Lower leg skin (tissue), 3 donors: ENCODE measurements at regions not wholly inside any gene's neighbourhood (a gene's known extent, or its start where the extent isn't known, plus 50 kb on each side); places are given as distances from the start of the nearest gene placed in this dataset.

ENCODE experiments used
- POLR2A ChIP-seq, 2 donors: fragments of 450-650 bp; IDR thresholded peaks; one replicate each; pipeline ENCODE4 v1.6.1; 2016 to 2017; ENCODE audit warnings: antibody characterized with exemption in 2 of 2, mild to moderate bottlenecking in 1 of 2, moderate library complexity in 1 of 2
- TF ChIP-seq, protein P1 (sequence below), 3 donors: fragments of 450-650 bp; IDR thresholded peaks; one replicate each; pipeline ENCODE4 v1.5.1; 2016; ENCODE audit warnings: antibody characterized with exemption in 3 of 3, mild to moderate bottlenecking in 3 of 3, moderate library complexity in 2 of 3

- TF ChIP-seq, protein P1, sequence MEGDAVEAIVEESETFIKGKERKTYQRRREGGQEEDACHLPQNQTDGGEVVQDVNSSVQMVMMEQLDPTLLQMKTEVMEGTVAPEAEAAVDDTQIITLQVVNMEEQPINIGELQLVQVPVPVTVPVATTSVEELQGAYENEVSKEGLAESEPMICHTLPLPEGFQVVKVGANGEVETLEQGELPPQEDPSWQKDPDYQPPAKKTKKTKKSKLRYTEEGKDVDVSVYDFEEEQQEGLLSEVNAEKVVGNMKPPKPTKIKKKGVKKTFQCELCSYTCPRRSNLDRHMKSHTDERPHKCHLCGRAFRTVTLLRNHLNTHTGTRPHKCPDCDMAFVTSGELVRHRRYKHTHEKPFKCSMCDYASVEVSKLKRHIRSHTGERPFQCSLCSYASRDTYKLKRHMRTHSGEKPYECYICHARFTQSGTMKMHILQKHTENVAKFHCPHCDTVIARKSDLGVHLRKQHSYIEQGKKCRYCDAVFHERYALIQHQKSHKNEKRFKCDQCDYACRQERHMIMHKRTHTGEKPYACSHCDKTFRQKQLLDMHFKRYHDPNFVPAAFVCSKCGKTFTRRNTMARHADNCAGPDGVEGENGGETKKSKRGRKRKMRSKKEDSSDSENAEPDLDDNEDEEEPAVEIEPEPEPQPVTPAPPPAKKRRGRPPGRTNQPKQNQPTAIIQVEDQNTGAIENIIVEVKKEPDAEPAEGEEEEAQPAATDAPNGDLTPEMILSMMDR (IDR thresholded peaks at IDR 0.05): no peak
- no peak for TF ChIP-seq POLR2A (IDR thresholded peaks at IDR 0.05)
Observed at GRCh38 chr4:55753856-55754255, 65.7 kb upstream of the EXOC1L start.
